HepG2 (cell line): ENCODE measurements at regions not wholly inside any gene's neighbourhood (a gene's known extent, or its start where the extent isn't known, plus 50 kb on each side); places are given as distances from the start of the nearest gene placed in this dataset.

Source experiments
- ATF7 ChIP-seq, 2 experiments: fragments of 450-650 bp in 1 of 2; sonication (generic) in 1 of 2; formaldehyde crosslinking in 1 of 2; IDR thresholded peaks; 2 replicates each; pipeline versions ENCODE4 v1.4.0 to v1.6.1; 2016 to 2020; ENCODE audit warnings: antibody characterized with exemption in 1 of 2, mild to moderate bottlenecking in 1 of 2, missing genetic modification reagents in 1 of 2
- CEBPG ChIP-seq: IDR thresholded peaks from 2 replicates; pipeline ENCODE4 v1.6.1; 2016
- DRAP1 ChIP-seq: IDR thresholded peaks from 2 replicates; pipeline ENCODE4 v1.6.1; 2016; ENCODE audit warnings: missing genetic modification reagents, missing compliant biosample characterization
- E2F1 ChIP-seq: sonication (generic); formaldehyde crosslinking; IDR thresholded peaks from 2 replicates; pipeline ENCODE4 v1.5.0; 2020; ENCODE audit warnings: missing genetic modification reagents
- FOSL1 ChIP-seq: sonication (generic); formaldehyde crosslinking; IDR thresholded peaks from 2 replicates; pipeline ENCODE4 v1.9.0; 2021; ENCODE audit warnings: missing genetic modification reagents, borderline replicate concordance
- HMG20B ChIP-seq: conservative IDR thresholded peaks from 2 replicates; pipeline ENCODE4 v1.6.1; 2016; ENCODE audit warnings: missing genetic modification reagents, missing compliant biosample characterization
- JUND ChIP-seq: sonication (generic); formaldehyde crosslinking; IDR thresholded peaks from 2 replicates; pipeline ENCODE4 v1.8.0; 2022; ENCODE audit warnings: mild to moderate bottlenecking, missing genetic modification reagents
- MATR3 ChIP-seq: sonication (generic); formaldehyde crosslinking; IDR thresholded peaks from 2 replicates; pipeline ENCODE4 v1.4.0; 2020; ENCODE audit warnings: missing genetic modification reagents
- RARA ChIP-seq: IDR thresholded peaks from 2 replicates; pipeline ENCODE4 v1.6.1; 2016; ENCODE audit warnings: missing genetic modification reagents, missing compliant biosample characterization
- RFX3 ChIP-seq: IDR thresholded peaks from 2 replicates; pipeline ENCODE4 v1.6.1; 2016; ENCODE audit warnings: missing biosample characterization, missing genetic modification reagents
- SMYD3 ChIP-seq: sonication (generic); formaldehyde crosslinking; IDR thresholded peaks from 2 replicates; pipeline ENCODE4 v1.8.1; 2023; ENCODE audit warnings: mild to moderate bottlenecking, missing genetic modification reagents
- TEAD3 ChIP-seq: optimal IDR thresholded peaks from 2 replicates; pipeline ENCODE3; 2016; ENCODE audit warnings: borderline replicate concordance
- TERF1 ChIP-seq: sonication (generic); formaldehyde crosslinking; IDR thresholded peaks from 2 replicates; pipeline ENCODE4 v1.8.0; 2022; ENCODE audit warnings: mild to moderate bottlenecking, missing genetic modification reagents, moderate library complexity
- ZNF275 ChIP-seq: sonication (generic); formaldehyde crosslinking; IDR thresholded peaks from 2 replicates; pipeline ENCODE4 v1.8.0; 2022; ENCODE audit warnings: missing genetic modification reagents, mild to moderate bottlenecking, inconsistent platforms, borderline replicate concordance
- ZNF33A ChIP-seq: sonication (generic); formaldehyde crosslinking; IDR thresholded peaks from 2 replicates; pipeline ENCODE4 v1.5.1; 2020; ENCODE audit warnings: missing genetic modification reagents, mild to moderate bottlenecking, moderate library complexity, borderline replicate concordance
- ZNF343 ChIP-seq: sonication (generic); formaldehyde crosslinking; IDR thresholded peaks from 2 replicates; pipeline ENCODE4 v1.4.0; 2020; ENCODE audit warnings: mild to moderate bottlenecking, missing genetic modification reagents
- ZNF572 ChIP-seq: sonication (generic); formaldehyde crosslinking; IDR thresholded peaks from 2 replicates; pipeline ENCODE4 v1.5.1; 2020; ENCODE audit warnings: mild to moderate bottlenecking, missing genetic modification reagents
- ZNF574 ChIP-seq: sonication (generic); formaldehyde crosslinking; IDR thresholded peaks from 2 replicates; pipeline ENCODE4 v1.4.0; 2020; ENCODE audit warnings: missing genetic modification reagents
- ZNF703 ChIP-seq: sonication (generic); formaldehyde crosslinking; IDR thresholded peaks from 2 replicates; pipeline ENCODE4 v1.5.1; 2020; ENCODE audit warnings: missing genetic modification reagents, mild to moderate bottlenecking, moderate library complexity, borderline replicate concordance
- ZNF724P ChIP-seq: sonication (generic); formaldehyde crosslinking; IDR thresholded peaks from 2 replicates; pipeline ENCODE4 v1.8.0; 2022; ENCODE audit warnings: missing genetic modification reagents, borderline replicate concordance
- TF ChIP-seq, protein P1 (sequence below): sonication (generic); formaldehyde crosslinking; IDR thresholded peaks from 2 replicates; pipeline ENCODE4 v1.8.1; 2023; ENCODE audit warnings: mild to moderate bottlenecking, moderate library complexity, missing genetic modification reagents

DNA sequence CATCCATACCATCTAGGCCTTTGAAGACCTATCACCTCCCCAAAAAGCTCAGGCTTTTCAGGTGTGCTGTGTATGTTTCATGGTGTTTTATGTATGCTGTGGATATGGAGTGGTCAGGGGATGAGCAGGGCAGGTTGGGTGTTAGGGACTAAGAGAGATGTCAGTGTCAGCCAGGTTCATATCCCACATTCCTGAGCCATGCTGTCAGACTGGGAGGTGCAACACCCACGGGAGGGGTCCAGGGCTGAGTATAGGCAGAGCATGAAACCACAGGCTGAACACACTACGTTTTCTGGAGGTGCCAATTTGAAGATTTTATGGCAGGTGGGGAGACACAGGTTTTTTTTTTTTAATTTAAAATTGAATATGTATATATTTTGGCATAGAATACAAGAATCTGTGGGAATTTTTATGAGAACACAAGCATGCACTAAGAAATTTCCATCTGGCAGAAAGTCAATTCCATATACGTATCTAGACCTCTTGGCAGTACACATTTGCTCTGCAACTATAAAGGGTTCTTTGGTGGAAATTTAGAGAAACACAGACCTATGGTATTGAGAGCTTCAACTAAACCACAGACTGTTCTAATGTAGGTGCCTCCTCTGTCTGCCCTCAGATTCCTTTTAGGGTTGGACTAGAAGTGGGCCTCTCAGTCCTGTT, 101.9 kb upstream of the RNU6-1 start (continued):
- no peak for TF ChIP-seq MATR3 (CRISPR knock-in tag)
- TF ChIP-seq ATF7 (IDR thresholded peaks at IDR 0.05): peak; percentile 26; the same call in 1 of the 2 replicates
- peak; percentile 77; the same call in 1 of the 2 replicates for TF ChIP-seq ATF7 (CRISPR knock-in tag; IDR thresholded peaks at IDR 0.05)
- TF ChIP-seq CEBPG (CRISPR knock-in tag): 0 out of 2 replicates have a peak, but pooled peaks have one; percentile 11
- TF ChIP-seq TERF1: no peak
- TF ChIP-seq, protein P1, sequence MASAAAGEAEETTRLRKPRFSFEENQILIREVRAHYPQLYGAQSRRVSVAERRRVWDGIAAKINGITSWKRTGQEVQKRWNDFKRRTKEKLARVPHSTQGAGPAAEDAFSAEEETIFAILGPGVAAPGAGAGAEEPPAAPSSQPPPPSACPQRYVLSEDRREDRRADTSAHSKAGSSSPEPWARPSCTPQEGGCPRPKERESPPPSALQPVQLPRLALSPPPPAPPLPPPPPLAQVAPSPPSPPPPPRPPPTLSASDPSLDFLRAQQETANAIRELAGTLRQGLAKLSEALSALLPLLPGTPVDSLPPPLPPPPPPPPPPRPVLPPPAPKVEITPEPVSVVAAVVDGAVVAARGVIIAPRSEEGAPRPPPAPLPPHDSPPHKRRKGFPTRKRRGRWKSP (CRISPR knock-in tag): no peak
- peak; percentile 97 for TF ChIP-seq TEAD3
- TF ChIP-seq ZNF33A (CRISPR knock-in tag): no peak
- TF ChIP-seq ZNF703 (CRISPR knock-in tag): no peak
- no peak for TF ChIP-seq RFX3 (CRISPR knock-in tag)
- no peak for TF ChIP-seq HMG20B
- TF ChIP-seq RARA (CRISPR knock-in tag): peak; percentile 10; the same call in 1 of the 2 replicates
- peak; percentile 94 for TF ChIP-seq JUND (CRISPR knock-in tag)
- 0 out of 2 replicates have a peak, but pooled peaks have one; percentile 34 for TF ChIP-seq FOSL1
- no peak for TF ChIP-seq ZNF343 (CRISPR knock-in tag)
- TF ChIP-seq DRAP1 (CRISPR knock-in tag): 0 out of 2 replicates have a peak, but pooled peaks have one; percentile 8
- no peak for TF ChIP-seq E2F1 (CRISPR knock-in tag)
- TF ChIP-seq ZNF724P (CRISPR knock-in tag): no peak
- no peak for TF ChIP-seq SMYD3 (CRISPR knock-in tag)
- TF ChIP-seq ZNF275 (CRISPR knock-in tag): no peak
- no peak for TF ChIP-seq ZNF574 (CRISPR knock-in tag)
- TF ChIP-seq ZNF572 (CRISPR knock-in tag): no peak
